Fibroblast of villous mesenchyme (primary cell): ENCODE measurements at regions not wholly inside any gene's neighbourhood (a gene's known extent, or its start where the extent isn't known, plus 50 kb on each side); places are given as distances from the start of the nearest gene placed in this dataset.

ENCODE experiments used
- DNase-seq: peaks from one replicate; pipeline ENCODE4 v3.0.0-alpha.2; 2010; ENCODE audit warnings: low read depth
- H3K4me3 ChIP-seq: 2 replicates; pipeline ENCODE4 v1.5.1; 2011; ENCODE audit warnings: low read depth, mild to moderate bottlenecking, low read length
- CTCF ChIP-seq: IDR thresholded peaks from 2 replicates; pipeline ENCODE4 v1.5.1; 2012; ENCODE audit warnings: low read depth, mild to moderate bottlenecking, low read length; ENCODE audit not compliant: insufficient read depth

- TF ChIP-seq CTCF: no peak
- no peak for DNase-seq
- H3K4me3 ChIP-seq: no peak overlapping the region
Observed at GRCh38 chr4:116880625-116881024, 204.8 kb downstream of the TRAM1L1 start.

GRCh38 chr4:116878280-116878679, 207.1 kb downstream of the TRAM1L1 start:
- no peak for TF ChIP-seq CTCF
- DNase-seq: no peak
- H3K4me3 ChIP-seq: no peak overlapping the region

GRCh38 chr4:116877069-116877468, 208.3 kb downstream of the TRAM1L1 start:
- TF ChIP-seq CTCF: no peak
- no peak overlapping the region for H3K4me3 ChIP-seq
- DNase-seq: no peak

GRCh38 chr4:116872941-116873340, 212.4 kb downstream of the TRAM1L1 start:
- DNase-seq: no peak
- no peak overlapping the region for H3K4me3 ChIP-seq
- no peak for TF ChIP-seq CTCF

GRCh38 chr4:116872308-116872707, 213.1 kb downstream of the TRAM1L1 start:
- no peak for DNase-seq
- no peak overlapping the region for H3K4me3 ChIP-seq
- no peak for TF ChIP-seq CTCF

GRCh38 chr4:116870686-116871085, 214.7 kb downstream of the TRAM1L1 start:
- no peak for TF ChIP-seq CTCF
- H3K4me3 ChIP-seq: no peak overlapping the region
- DNase-seq: no peak

GRCh38 chr4:116866106-116866505, 219.3 kb downstream of the TRAM1L1 start:
- DNase-seq: no peak
- no peak overlapping the region for H3K4me3 ChIP-seq
- no peak for TF ChIP-seq CTCF
